Hematopoietic multipotent progenitor cell treated with erythropoietin and hydrocortisone succinate and interleukin-3 and kit ligand, for 17 days (in vitro differentiated cells): ENCODE measurements at regions not wholly inside any gene's neighbourhood (a gene's known extent, or its start where the extent isn't known, plus 50 kb on each side); places are given as distances from the start of the nearest gene placed in this dataset.
"Not testable (repeated sequence)": the region's sequence is repeated elsewhere in the genome, so short reads cannot be mapped to it uniquely, and the experiment has no call there.

ENCODE experiments used
- DNase-seq: peaks from one replicate; pipeline ENCODE4 v3.0.0-alpha.2; 2015; ENCODE audit warnings: low spot score

GRCh38 chr4:38519666-38520065 is 144.3 kb upstream of the KLF3 start:
- no peak for DNase-seq

DNA sequence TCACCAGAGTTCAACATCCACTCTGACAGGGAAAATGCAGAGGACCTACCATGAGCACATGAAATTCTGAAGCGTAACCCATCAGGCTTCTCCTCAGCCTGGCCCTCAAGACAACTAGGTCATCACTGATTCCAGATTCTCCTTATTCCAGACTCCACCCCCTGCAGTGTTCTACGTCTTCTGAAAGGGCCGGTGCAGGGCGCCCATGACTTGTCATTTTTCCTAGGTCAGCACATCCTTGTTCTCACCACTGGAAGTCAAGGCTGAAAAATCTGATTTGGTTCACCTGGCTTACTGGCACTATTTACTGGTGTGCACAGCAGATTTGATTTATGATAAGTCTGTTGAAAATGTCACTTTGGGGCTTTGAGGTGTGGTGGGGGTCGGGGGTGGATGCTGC is 140.9 kb upstream of the KLF3 start:
- DNase-seq, result no peak

DNA sequence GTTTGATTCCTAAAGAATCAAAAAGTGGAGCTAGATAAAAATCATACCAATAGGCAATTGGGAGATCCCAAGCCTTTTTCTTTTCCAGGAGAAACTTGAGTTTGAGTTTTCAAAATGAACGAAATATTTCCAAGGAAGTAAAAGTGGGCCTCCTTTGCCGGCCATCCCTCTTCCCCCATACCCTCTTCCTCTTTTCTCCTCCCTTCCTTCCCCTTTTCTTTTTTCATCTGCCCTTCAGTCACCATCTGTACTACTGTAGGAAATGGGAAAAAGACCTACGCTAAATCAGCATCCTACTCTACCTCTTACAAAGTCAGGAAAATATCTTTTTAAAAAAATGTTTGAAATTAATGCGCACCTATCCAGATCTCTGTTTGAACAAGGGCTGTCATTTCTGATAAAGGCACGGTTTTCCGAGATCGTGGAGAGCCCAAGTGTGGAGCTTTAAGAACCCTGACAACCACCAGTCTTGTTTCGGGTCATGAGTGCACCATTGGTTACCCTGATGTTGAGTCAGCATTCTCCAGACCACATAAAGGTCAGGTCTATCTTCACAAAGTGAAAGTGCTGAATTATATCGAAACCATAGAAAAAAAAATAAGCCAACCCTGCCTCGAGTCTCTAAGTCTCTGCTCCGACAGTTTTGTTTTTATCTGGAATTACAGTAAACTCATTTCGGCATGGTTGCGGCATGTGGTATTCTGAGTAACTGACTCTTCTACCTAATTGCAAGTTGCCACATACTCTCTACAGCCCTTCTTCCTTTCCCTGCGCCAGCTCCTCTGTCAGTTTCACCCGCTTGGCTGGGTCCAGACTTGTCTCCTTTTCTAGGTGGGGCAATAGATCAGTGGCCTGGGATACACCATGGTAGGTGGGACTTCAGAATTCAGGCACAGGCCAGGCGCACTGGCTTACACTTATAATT is 140.2 kb upstream of the KLF3 start:
- no peak for DNase-seq

DNA sequence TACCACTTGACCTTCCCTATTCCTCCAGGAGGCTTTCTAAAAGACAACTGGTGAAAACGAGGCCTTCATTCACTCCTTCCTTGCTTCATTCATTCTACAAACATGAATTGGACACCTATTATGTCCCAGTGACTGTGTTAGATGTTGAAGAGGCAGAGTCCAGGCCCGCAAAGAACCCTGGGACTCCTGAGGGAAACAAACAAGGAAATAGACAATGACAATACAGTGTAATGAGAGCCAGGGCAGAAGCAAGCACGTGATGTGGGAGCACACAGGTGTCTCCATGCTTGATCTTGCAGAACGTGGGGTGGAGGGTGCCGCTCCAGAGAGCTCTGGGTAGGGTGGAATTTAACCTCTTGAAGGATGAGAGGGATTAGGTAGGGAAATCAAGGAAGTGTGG is 137.6 kb upstream of the KLF3 start:
- no peak for DNase-seq

DNA sequence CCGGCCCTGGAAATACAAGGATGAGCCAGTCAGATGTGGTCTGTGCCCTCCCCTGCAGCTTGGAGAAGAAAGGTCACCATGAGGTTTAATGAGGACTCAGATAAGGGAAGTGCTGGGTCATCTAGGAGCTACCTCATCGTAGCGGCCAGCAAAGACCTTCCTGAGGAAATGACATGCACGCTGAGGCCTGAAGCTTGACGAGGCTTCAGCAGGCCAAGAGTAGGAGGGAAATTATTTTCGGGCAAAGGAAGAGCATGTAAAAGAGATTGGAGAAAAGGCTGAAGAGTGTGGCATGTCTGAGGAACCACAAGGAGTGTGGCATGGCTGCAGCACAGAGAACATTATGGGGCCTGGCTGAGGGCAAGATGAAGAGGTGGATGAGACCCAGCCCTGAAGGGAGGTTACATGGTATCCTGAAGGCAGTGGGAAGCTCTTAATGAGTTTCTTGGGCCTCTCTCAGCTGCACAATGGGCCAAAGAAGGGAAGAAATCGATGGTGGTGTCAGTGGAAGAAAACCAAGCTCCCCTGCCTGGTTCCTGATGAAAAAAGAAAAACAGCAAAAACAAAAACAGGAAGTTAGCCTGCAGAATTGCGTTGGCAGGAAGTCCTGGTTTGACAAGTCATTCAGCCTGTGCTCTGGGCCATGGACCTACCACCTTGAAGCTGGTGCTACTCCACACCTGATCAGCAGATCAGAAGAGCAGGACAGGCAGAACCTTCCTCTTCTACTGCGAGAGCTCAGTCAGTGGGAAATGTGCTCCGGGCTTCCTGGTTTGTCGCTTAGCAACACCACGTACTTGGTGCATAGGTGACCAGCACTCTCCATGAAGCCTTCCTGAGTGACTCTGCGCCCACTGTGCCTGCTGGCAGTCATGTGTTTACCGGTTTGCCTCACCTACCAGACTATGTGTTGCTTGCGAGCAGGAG is 134.5 kb upstream of the KLF3 start:
- peak; percentile 76 for DNase-seq

DNA sequence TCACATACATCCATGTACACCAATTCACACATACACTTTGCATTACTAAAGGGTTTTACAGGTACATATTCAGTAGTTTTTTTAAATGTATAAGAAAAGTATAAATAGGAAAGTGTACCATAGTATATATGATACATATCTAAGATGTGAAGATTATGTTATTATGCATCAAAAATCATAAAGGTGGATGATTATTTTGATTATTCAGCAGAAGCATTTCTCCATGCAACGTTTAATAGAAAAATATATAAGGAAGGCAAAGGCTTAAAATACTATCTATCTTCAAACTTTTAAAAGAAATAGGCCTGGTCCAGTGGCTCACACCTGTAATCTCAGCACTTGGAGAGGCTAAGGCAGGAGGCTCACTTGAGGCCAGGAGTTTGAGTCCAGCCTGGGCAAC is 133.5 kb upstream of the KLF3 start:
- no peak for DNase-seq

GRCh38 chr4:38531141-38531727 is 132.8 kb upstream of the KLF3 start:
- DNase-seq, result no peak

- no peak for DNase-seq
Observed at GRCh38 chr4:38532908-38533499, 131.0 kb upstream of the KLF3 start.

DNA sequence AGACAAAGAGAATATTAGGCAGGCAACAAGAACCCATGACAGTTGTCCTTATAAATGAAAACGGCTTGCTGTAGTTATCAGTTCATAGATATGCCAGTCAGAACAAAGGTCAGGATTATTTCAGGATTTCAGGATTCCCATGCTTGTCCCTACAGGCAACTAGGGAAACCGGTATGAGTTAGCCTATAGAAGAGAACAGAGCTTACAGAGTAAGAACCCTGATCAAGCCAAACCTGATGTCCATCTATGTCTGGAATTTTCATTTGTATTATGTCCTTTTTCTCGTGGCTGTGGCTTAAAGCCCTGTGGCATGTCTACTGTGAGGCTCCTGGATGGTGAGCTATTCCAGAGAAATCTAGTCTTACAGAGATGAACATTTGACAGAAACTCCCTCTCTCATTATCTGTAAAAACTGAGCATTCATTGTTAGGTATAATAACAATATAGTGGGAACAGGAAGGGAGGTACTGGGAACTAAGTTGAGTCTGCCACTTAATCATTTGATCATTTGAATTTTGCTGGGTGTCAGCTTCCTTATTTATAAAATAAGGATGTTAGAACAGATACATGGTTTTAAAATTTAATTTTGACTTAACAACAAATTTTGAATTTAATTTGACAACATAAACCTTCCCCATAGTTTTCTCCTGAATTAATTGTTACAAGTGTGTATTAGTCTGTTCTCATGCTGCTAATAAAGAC is 129.5 kb upstream of the KLF3 start:
- no peak for DNase-seq

- DNase-seq, result not testable (repeated sequence)
Observed at GRCh38 chr4:38535071-38535470, 128.9 kb upstream of the KLF3 start.

- no peak for DNase-seq
Observed at GRCh38 chr4:38535717-38536116, 128.3 kb upstream of the KLF3 start.

DNA sequence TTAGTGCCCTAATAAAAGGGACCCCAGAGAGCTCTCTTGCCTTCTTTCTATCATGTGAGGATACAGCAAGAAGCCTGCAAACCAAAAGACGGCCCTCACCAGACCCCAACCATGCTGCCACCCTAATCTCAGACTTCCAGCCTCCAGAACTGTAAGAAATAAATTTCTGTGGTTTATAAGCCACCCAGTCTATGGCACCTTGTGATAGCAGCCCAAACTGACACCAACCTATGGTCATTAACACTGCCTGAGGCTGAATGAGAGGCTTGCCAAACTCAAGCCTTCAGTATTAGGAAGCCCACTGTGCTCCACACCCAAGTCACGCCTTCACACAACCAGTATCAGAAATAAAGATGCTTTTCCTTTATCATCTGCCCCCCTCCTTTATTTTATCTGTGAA is 127.3 kb upstream of the KLF3 start:
- DNase-seq, result no peak

DNA sequence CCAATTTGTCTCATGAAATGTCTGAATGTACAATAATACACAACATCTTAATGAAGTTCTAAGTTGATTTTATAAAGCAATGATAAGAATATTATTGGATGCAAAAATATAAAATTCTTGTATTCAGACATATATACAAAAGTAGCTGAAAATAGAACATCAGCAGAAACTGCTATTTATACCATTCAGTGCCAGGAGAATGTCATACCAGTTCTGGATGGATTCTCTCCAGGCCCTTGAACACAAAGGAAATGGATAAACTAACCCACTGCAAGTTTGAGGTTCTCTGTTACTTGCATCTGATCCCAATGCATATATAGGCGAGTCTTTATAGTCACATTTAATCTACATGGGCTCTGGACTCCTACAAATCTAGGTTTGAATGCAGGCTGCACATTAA is 126.3 kb upstream of the KLF3 start:
- DNase-seq, result no peak

DNA sequence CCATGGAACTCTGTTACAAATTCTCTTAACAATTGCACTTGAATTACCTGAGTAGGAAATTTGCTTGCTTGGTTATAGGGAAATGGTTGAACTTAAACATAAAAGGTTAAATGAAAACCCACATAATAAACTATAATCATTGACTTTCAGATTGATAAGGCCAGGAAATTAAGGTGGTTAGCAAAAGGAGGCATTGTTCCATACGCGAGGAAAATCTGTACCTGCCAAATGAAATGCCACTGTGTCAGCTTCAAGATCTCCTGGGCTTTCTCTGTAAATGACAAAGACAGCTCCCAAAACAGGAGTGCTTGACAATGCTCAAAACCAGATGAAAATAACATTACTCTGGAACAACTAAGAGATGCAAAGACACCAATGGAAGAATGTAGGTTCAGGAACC is 125.5 kb upstream of the KLF3 start:
- DNase-seq, result no peak

DNA sequence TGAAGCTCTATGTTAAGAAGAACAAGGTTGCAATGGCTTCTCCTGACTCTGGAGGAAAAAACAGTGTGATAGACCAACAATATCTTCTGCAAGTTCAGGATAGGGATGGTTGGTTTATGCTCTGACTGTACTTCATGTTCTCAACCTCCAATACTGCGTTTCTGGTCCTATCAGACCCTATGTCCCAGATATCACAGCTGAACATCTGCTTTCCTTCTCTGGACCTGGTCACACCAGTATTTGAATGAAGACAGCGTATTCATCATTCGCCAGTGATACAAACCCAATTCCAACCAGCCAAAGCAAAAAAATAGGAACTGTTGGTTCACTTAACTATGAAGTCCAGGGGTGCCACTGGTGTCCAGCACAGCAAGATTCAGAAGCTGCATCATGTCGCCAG is 124.5 kb upstream of the KLF3 start:
- DNase-seq, result no peak

- DNase-seq, result no peak
Observed at GRCh38 chr4:38547052-38547451, 116.9 kb upstream of the KLF3 start.

GRCh38 chr4:38548256-38548655 is 115.7 kb upstream of the KLF3 start:
- DNase-seq, result no peak

DNA sequence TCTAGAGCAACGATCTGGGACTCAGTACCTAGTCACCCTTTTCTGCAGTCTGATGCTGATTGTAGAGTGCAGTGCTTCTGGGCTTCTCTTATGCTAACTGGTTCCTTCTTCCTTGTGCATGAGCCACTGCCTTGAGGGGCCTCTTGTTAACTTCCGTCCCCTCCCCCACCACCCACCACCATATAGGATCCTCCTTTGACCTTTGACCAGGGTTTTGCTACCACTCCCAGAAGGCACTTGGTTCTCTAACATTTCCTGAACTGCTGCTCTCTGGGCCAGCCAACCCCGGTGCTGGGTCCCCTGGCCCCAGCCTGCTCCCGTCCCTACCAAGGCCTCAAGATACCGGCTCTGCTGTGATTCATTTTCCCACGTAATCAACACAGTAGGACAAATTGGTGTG is 104.6 kb upstream of the KLF3 start:
- no peak for DNase-seq

DNA sequence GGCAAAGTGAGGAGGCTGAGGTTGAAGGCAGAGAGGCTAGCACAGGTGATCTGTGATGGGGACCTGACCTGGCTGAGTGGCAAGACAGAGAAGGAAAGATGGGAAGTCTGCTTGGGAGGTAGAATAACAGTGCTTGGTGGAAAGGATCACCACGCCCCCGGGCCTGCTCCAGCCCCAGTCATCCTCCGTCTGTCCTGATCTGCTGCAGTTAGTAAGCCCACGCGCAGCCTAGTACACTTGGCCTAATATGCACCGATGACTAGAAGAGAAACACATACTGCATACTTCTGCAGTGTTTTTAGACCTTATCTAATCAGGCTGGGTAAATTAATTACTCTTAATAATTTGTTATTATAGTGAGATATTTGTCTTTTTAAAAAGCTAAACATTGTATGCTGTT is 103.7 kb upstream of the KLF3 start:
- DNase-seq, result no peak

DNA sequence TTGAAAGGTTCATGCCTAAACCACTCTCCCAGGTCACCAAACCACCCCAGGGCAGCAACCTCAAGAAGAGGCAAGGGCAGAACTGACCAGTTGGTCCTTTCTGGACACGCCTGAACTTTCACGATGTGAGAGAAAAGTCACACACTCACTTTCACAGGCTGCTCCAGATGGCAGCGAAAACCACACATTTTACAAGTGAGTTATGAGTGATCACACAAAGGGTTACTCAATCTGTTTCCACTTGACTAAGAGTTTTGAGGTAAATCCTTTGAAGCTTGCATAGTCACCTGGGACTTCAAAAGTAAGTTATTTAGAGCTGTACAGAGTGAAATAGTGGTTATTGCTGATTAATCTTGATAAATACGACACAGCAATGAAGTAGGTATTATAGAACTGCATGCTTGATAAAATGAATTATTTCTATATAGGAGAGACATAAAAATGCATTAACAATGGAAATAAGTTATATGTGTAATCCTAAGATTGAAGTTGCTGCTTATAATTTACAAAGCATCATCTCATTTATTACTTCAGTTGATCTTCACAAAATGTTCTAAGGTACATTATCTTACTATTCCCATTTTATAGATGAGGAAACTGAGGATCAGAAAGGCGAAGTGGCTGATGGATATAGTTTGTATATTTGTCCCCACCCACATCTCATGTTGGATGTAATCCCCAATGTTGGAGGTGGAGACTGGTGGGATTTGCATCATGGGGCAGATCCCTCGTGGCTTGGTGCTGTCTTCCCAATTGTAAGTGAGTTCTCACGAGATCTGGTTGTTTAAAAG is 103.0 kb upstream of the KLF3 start:
- no peak for DNase-seq

DNA sequence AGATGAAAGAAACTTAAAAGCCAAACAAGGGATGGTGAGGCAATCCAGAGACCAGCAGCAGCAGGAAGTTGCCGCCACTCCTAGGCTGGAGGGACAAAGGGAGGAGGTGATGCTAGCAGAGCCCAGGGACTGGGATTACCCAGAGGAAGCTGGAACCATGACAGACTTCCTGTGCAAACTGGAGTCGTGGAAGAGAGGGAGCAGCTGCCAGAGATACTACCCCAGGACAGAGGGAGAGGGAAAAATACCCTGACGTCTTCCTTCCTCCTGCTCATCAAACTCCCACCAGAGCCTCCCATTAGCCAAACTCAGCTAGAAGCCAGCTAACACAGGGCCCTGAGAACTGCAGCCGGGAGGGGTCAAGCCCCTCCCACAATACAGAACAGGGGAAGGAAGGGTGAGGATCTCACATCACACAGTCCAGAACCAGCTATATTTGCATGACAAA is 101.2 kb upstream of the KLF3 start:
- no peak for DNase-seq
